SK-N-SH (cell line): ENCODE measurements at regions not wholly inside any gene's neighbourhood (a gene's known extent, or its start where the extent isn't known, plus 50 kb on each side); places are given as distances from the start of the nearest gene placed in this dataset.

Experiments used
- CTCF ChIA-PET: fragments of 300-600, 350-600 bp; formaldehyde crosslinking; extraction: SDS; loops from one replicate; lab custom pipeline; 2021; lab: Yijun Ruan, JAX
- POLR2A ChIA-PET: fragments of 350-600 bp; sonication (Branson Sonifier 250); formaldehyde crosslinking; extraction: SDS; loops from one replicate; lab custom pipeline; 2020; ENCODE audit warnings: antibody characterized with exemption, inconsistent platforms; lab: Yijun Ruan, JAX
- DNase-seq: peaks from one replicate; pipeline ENCODE4 v3.0.0; 2012
- H2AFZ ChIP-seq: fragments of 200-600 bp; sonication (generic); 2 replicates; pipeline ENCODE4 v1.8.1; 2016; ENCODE audit warnings: antibody characterized with exemption, mild to moderate bottlenecking, low read depth
- H3F3A ChIP-seq: fragments of 200-600 bp; sonication (generic); replicated peaks from 2 replicates; pipeline ENCODE3; 2016; ENCODE audit warnings: antibody characterized with exemption, mild to moderate bottlenecking; ENCODE audit not compliant: insufficient read depth
- H3K27ac ChIP-seq, 2 experiments: fragments of 200-500 bp in 1 of 2; fragments of 200-600 bp in 1 of 2; sonication (Bioruptor generic) in 1 of 2; sonication (generic), shearing (Covaris generic) in 1 of 2; 2 replicates each; pipeline versions ENCODE4 v1.5.1 to v1.6.1; 2014 to 2016; ENCODE audit warnings: low read depth in 2 of 2, inconsistent platforms in 1 of 2, low read length in 1 of 2, mild to moderate bottlenecking in 1 of 2, mixed read lengths in 1 of 2
- H3K27me3 ChIP-seq: fragments of 200-600 bp; sonication (generic), shearing (Covaris generic); 2 replicates; pipeline ENCODE4 v1.6.1; 2016; ENCODE audit warnings: mixed run types; ENCODE audit not compliant: insufficient read depth
- H3K36me3 ChIP-seq, 2 experiments: fragments of 200-500 bp in 1 of 2; fragments of 200-600 bp in 1 of 2; sonication (Bioruptor generic) in 1 of 2; sonication (generic) in 1 of 2; replicated peaks in 1 of 2; 2 replicates each; pipeline versions ENCODE3 to v1.5.1; 2014 to 2016; ENCODE audit warnings: low read length in 1 of 2, mild to moderate bottlenecking in 1 of 2; ENCODE audit not compliant: insufficient read depth in 2 of 2, control insufficient read depth in 1 of 2
- H3K4me1 ChIP-seq, 2 experiments: fragments of 200-500 bp in 1 of 2; fragments of 200-600 bp in 1 of 2; sonication (Bioruptor generic) in 1 of 2; sonication (generic), shearing (Covaris generic) in 1 of 2; 2 replicates each; pipeline versions ENCODE4 v1.5.1 to v1.6.1; 2014 to 2016; ENCODE audit warnings: low read depth in 1 of 2, low read length in 1 of 2, mixed run types in 1 of 2; ENCODE audit not compliant: insufficient read depth in 2 of 2, control insufficient read depth in 1 of 2
- H3K4me2 ChIP-seq: fragments of 200-600 bp; sonication (generic), shearing (Covaris generic); 2 replicates; pipeline ENCODE4 v1.6.1; 2017; ENCODE audit warnings: mixed run types
- H3K4me3 ChIP-seq, 2 experiments: fragments of 200-500 bp in 1 of 2; fragments of 200-600 bp in 1 of 2; sonication (Bioruptor generic) in 1 of 2; sonication (generic), shearing (Covaris generic) in 1 of 2; 2 replicates each; pipeline versions ENCODE4 v1.5.1 to v1.8.1; 2014 to 2016; ENCODE audit warnings: low read depth in 2 of 2, inconsistent platforms in 1 of 2, low read length in 1 of 2, mild to moderate bottlenecking in 1 of 2, mixed read lengths in 1 of 2, moderate library complexity in 1 of 2
- H3K79me2 ChIP-seq: fragments of 200-600 bp; sonication (generic); 2 replicates; pipeline ENCODE4 v1.8.1; 2017; ENCODE audit warnings: mild to moderate bottlenecking; ENCODE audit not compliant: insufficient read depth
- H3K9ac ChIP-seq: fragments of 200-600 bp; sonication (generic); 2 replicates; pipeline ENCODE4 v1.6.1; 2017; ENCODE audit warnings: mixed run types
- H3K9me2 ChIP-seq: fragments of 200-600 bp; sonication (generic); 2 replicates; pipeline ENCODE4 v1.6.1; 2017; ENCODE audit warnings: mixed run types
- H3K9me3 ChIP-seq: fragments of 200-600 bp; sonication (generic); 2 replicates; pipeline ENCODE4 v1.6.1; 2017; ENCODE audit warnings: mixed run types, mild to moderate bottlenecking, moderate library complexity
- H4K20me1 ChIP-seq: fragments of 200-600 bp; sonication (generic); 2 replicates; pipeline ENCODE4 v1.6.1; 2017; ENCODE audit warnings: mild to moderate bottlenecking, mixed run types; ENCODE audit not compliant: insufficient read depth
- CHD2 ChIP-seq: fragments of 150-350 bp; IDR thresholded peaks from 2 replicates; pipeline ENCODE4 v1.6.1; 2018; ENCODE audit warnings: low read length; ENCODE audit not compliant: partially characterized antibody
- EZH2phosphoT487 ChIP-seq: fragments of 200-600 bp; sonication (generic); IDR thresholded peaks from 2 replicates; pipeline ENCODE4 v1.6.1; 2017; ENCODE audit warnings: low read depth, mixed run types, mild to moderate bottlenecking, antibody characterized with exemption, moderate library complexity, borderline replicate concordance
- FOXJ3 ChIP-seq: sonication (generic); formaldehyde crosslinking; IDR thresholded peaks from 2 replicates; pipeline ENCODE4 v1.5.1; 2020; ENCODE audit warnings: mild to moderate bottlenecking, missing genetic modification reagents
- NFIC ChIP-seq: IDR thresholded peaks from 2 replicates; pipeline ENCODE4 v1.4.0; 2012; ENCODE audit warnings: borderline replicate concordance
- NRF1 ChIP-seq: IDR thresholded peaks from 2 replicates; pipeline ENCODE4 v1.6.1; 2012; ENCODE audit warnings: low read depth, mild to moderate bottlenecking, low read length
- RAD21 ChIP-seq: IDR thresholded peaks from 2 replicates; pipeline ENCODE4 v1.6.1; 2012; ENCODE audit warnings: mild to moderate bottlenecking, low read length
- SIN3A ChIP-seq: IDR thresholded peaks from 2 replicates; pipeline ENCODE4 v1.6.1; 2012; ENCODE audit warnings: low read depth, mild to moderate bottlenecking, low read length, moderate library complexity, borderline replicate concordance
- SMC3 ChIP-seq: IDR thresholded peaks from 2 replicates; pipeline ENCODE4 v1.6.1; 2012; ENCODE audit warnings: low read depth, low read length, improper control_type of control experiment
- TCF12 ChIP-seq: IDR thresholded peaks from 2 replicates; pipeline ENCODE4 v1.4.0; 2012
- WGBS: methylation state at CpG from one replicate; pipeline ENCODE4 v1.1.6; 2017; ENCODE audit warnings: low lambda C conversion rate; 5-methylcytosine and 5-hydroxymethylcytosine counted together
- TF ChIP-seq, protein P1 (sequence below): IDR thresholded peaks from 2 replicates; pipeline ENCODE4 v1.4.0; 2012; ENCODE audit warnings: low read depth
- TF ChIP-seq, protein P2 (sequence below): fragments of 200-600 bp; sonication (generic); IDR thresholded peaks from 2 replicates; pipeline ENCODE4 v1.6.1; 2017; ENCODE audit warnings: antibody characterized with exemption, mild to moderate bottlenecking, moderate library complexity
- TF ChIP-seq, protein P3 (sequence below): IDR thresholded peaks from 2 replicates; pipeline ENCODE4; 2012
- TF ChIP-seq, protein P4 (sequence below): fragments of 150-350 bp; IDR thresholded peaks from 2 replicates; pipeline ENCODE4 v1.6.1; 2017; ENCODE audit warnings: antibody characterized with exemption, low read length, low read depth, borderline replicate concordance

DNA sequence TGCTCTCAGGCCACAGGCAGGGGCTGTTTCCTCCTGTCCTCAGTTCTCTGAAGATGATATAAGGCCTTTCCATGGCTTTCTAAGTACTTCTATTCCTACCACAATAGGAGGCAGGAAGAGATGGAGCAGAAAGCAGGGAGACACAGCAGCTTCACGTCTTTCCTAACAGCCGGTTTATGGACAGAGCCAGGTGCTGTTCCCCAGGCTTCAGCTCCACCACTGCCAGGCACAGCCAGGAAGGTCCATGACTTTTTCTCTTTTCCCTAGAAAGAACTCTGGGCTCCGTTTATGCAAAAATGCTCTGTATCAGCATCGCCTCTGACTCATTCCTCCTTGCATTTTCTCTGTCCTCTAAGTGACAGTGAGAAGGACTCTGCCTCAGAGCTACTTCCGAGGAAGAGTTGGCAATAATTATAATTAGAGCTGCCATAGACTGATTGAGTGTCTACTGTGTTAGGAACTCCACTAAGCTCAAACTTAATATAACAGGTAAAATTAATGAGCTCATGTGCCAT lies 478.5 kb downstream of the RASEF start:
- no peak for TF ChIP-seq FOXJ3 (CRISPR knock-in tag)
- TF ChIP-seq NRF1: no peak
- TF ChIP-seq, protein P1, sequence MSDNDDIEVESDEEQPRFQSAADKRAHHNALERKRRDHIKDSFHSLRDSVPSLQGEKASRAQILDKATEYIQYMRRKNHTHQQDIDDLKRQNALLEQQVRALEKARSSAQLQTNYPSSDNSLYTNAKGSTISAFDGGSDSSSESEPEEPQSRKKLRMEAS: no peak
- TF ChIP-seq RAD21: no peak
- Histone ChIP-seq H3K27ac (no peak overlapping the region), H2AFZ (no peak overlapping the region), H3F3A (no peaks in the 10 kb centered on the region), H3K9ac (no peak overlapping the region), H3K4me2 (no peak overlapping the region), H3K4me1 (peaks cover 0 to 8% of the 10 kb centered on the region in 2 experiments; a peak in 2 of 4 replicates), H3K9me2 (no peaks in the 10 kb centered on the region), H3K9me3 (no peaks in the 10 kb centered on the region), H3K79me2 (no peaks in the 10 kb centered on the region), H4K20me1 (no peaks in the 10 kb centered on the region), H3K27me3 (no peaks in the 10 kb centered on the region), H3K4me3 (no peak overlapping the region), H3K36me3 (no peaks in the 10 kb centered on the region)
- CTCF ChIA-PET: interaction anchor here (0.7 to 1.4 kb wide), 3 partner anchors 10 to 111 kb away, joined by 3 to 4 read pairs (median 3); no protein-coding TSS in a partner anchor
- 54% methylated on average over 5 of the region's 5 CpGs for WGBS
- POLR2A ChIA-PET: no interaction called here
- no peak for DNase-seq

DNA sequence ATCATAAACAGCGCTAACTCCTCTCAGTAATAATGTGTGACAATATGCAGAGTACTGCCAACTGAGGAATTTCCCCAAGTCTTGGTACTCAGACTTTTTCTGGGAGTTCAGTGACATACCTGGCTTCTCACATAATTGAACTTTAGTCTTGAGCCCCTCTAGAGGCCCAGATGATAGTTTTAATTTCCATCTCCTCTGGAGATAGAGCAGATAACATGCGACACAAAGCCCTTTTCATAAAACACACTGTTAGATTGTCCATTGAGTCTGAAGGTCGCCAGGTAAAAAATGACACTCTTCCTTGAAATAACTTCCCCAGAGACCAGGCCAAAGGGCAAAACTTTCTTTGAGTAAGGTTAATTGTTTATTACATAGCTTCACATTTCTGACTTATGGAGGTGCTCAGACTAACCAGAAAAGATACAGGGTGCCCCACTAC lies 476.0 kb downstream of the RASEF start:
- no peak overlapping the region for H3K4me2 ChIP-seq
- no peaks in the 10 kb centered on the region for H3K27me3 ChIP-seq
- H3K9me2 ChIP-seq: no peaks in the 10 kb centered on the region
- no peak overlapping the region for H3K9ac ChIP-seq
- ChIA-PET POLR2A (no interaction called here), CTCF (interaction anchor here (0.8 kb wide), 1 partner anchor 54 kb away, joined by 4 read pairs; no protein-coding TSS in a partner anchor)
- peaks cover 0 to 8% of the 10 kb centered on the region in 2 experiments; a peak in 2 of 4 replicates for H3K4me1 ChIP-seq
- H3K27ac ChIP-seq: no peak overlapping the region
- no peaks in the 10 kb centered on the region for H3K36me3 ChIP-seq
- H2AFZ ChIP-seq: no peak overlapping the region
- H3F3A ChIP-seq: no peaks in the 10 kb centered on the region
- TF ChIP-seq NFIC (no peak), TCF12 (no peak), NRF1 (no peak), SMC3 (no peak), SIN3A (no peak), CHD2 (no peak), EZH2phosphoT487 (no peak)
- TF ChIP-seq, protein P2, sequence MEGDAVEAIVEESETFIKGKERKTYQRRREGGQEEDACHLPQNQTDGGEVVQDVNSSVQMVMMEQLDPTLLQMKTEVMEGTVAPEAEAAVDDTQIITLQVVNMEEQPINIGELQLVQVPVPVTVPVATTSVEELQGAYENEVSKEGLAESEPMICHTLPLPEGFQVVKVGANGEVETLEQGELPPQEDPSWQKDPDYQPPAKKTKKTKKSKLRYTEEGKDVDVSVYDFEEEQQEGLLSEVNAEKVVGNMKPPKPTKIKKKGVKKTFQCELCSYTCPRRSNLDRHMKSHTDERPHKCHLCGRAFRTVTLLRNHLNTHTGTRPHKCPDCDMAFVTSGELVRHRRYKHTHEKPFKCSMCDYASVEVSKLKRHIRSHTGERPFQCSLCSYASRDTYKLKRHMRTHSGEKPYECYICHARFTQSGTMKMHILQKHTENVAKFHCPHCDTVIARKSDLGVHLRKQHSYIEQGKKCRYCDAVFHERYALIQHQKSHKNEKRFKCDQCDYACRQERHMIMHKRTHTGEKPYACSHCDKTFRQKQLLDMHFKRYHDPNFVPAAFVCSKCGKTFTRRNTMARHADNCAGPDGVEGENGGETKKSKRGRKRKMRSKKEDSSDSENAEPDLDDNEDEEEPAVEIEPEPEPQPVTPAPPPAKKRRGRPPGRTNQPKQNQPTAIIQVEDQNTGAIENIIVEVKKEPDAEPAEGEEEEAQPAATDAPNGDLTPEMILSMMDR: no peak
- TF ChIP-seq, protein P3, sequence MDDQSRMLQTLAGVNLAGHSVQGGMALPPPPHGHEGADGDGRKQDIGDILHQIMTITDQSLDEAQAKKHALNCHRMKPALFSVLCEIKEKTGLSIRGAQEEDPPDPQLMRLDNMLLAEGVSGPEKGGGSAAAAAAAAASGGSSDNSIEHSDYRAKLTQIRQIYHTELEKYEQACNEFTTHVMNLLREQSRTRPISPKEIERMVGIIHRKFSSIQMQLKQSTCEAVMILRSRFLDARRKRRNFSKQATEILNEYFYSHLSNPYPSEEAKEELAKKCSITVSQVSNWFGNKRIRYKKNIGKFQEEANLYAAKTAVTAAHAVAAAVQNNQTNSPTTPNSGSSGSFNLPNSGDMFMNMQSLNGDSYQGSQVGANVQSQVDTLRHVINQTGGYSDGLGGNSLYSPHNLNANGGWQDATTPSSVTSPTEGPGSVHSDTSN: no peak
- TF ChIP-seq, protein P4, sequence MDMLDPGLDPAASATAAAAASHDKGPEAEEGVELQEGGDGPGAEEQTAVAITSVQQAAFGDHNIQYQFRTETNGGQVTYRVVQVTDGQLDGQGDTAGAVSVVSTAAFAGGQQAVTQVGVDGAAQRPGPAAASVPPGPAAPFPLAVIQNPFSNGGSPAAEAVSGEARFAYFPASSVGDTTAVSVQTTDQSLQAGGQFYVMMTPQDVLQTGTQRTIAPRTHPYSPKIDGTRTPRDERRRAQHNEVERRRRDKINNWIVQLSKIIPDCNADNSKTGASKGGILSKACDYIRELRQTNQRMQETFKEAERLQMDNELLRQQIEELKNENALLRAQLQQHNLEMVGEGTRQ: no peak
- H4K20me1 ChIP-seq: no peaks in the 10 kb centered on the region
- DNase-seq: no peak
- no peak overlapping the region for H3K4me3 ChIP-seq
- no peaks in the 10 kb centered on the region for H3K79me2 ChIP-seq
- H3K9me3 ChIP-seq: no peaks in the 10 kb centered on the region
- 68% methylated on average over 3 of the region's 3 CpGs for WGBS
